SK-N-SH treated with all-trans-retinoic acid at 6 μM for 48 hours (cell line): ENCODE measurements at regions not wholly inside any gene's neighbourhood (a gene's known extent, or its start where the extent isn't known, plus 50 kb on each side); places are given as distances from the start of the nearest gene placed in this dataset.

Source experiments
- ATAC-seq: fragments of 200-7000 bp; cut with Tn5 transposase; 3 replicates; pipeline ENCODE4 v1.9.1; 2020; ENCODE audit warnings: mild to moderate bottlenecking, moderate library complexity
- ARNTL ChIP-seq: fragments of 450-650 bp; formaldehyde crosslinking; IDR thresholded peaks from 2 replicates; pipeline ENCODE4 v1.5.0; 2020; ENCODE audit warnings: low read depth, mild to moderate bottlenecking, moderate library complexity, borderline replicate concordance
- BACH2 ChIP-seq: fragments of 250-450 bp; sonication (Bioruptor Pico); IDR thresholded peaks from 2 replicates; pipeline ENCODE4 v1.9.0; 2021; ENCODE audit warnings: mild to moderate bottlenecking, borderline replicate concordance
- CREB5 ChIP-seq: fragments of 250-450 bp; sonication (Bioruptor Pico); IDR thresholded peaks from 2 replicates; pipeline ENCODE4 v1.5.1; 2020; ENCODE audit warnings: low read depth, mild to moderate bottlenecking, moderate library complexity
- CSDC2 ChIP-seq: fragments of 250-450 bp; sonication (Bioruptor Pico); IDR thresholded peaks from 2 replicates; pipeline ENCODE4 v1.5.0; 2020; ENCODE audit warnings: mild to moderate bottlenecking, moderate library complexity
- CSRNP3 ChIP-seq: fragments of 250-450 bp; sonication (Bioruptor Pico); IDR thresholded peaks from 2 replicates; pipeline ENCODE4 v1.5.1; 2021; ENCODE audit warnings: mild to moderate bottlenecking, moderate library complexity
- ESRRG ChIP-seq: fragments of 250-450 bp; sonication (Bioruptor Pico); IDR thresholded peaks from 2 replicates; pipeline ENCODE4 v1.6.1; 2021; ENCODE audit warnings: mild to moderate bottlenecking
- GLIS3 ChIP-seq: fragments of 250-450 bp; sonication (Bioruptor Pico); IDR thresholded peaks from 2 replicates; pipeline ENCODE4 v1.5.0; 2020; ENCODE audit warnings: mild to moderate bottlenecking, moderate library complexity
- ISL1 ChIP-seq: fragments of 250-450 bp; sonication (Bioruptor Pico); IDR thresholded peaks from 2 replicates; pipeline ENCODE4 v2.1.2; 2022; ENCODE audit warnings: mild to moderate bottlenecking, moderate library complexity
- OSR1 ChIP-seq: fragments of 250-450 bp; sonication (Bioruptor Pico); IDR thresholded peaks from 2 replicates; pipeline ENCODE4 v1.8.0; 2022; ENCODE audit warnings: moderate library complexity, mild to moderate bottlenecking, inconsistent platforms
- PATZ1 ChIP-seq: fragments of 250-450 bp; sonication (Bioruptor Pico); IDR thresholded peaks from 2 replicates; pipeline ENCODE4 v1.8.0; 2020; ENCODE audit warnings: mild to moderate bottlenecking, moderate library complexity, borderline replicate concordance
- POU6F1 ChIP-seq: fragments of 250-450 bp; sonication (Bioruptor Pico); IDR thresholded peaks from 2 replicates; pipeline ENCODE4 v1.8.0; 2021; ENCODE audit warnings: low read depth, mild to moderate bottlenecking, moderate library complexity, borderline replicate concordance
- PPARA ChIP-seq: fragments of 250-450 bp; sonication (Bioruptor Pico); IDR thresholded peaks from 2 replicates; pipeline ENCODE4 v1.5.0; 2020; ENCODE audit warnings: mild to moderate bottlenecking, borderline replicate concordance
- RARB ChIP-seq: fragments of 250-450 bp; sonication (Bioruptor Pico); IDR thresholded peaks from 2 replicates; pipeline ENCODE4 v1.8.0; 2021; ENCODE audit warnings: mild to moderate bottlenecking, moderate library complexity
- SNAI2 ChIP-seq: fragments of 250-450 bp; sonication (Bioruptor Pico); IDR thresholded peaks from 2 replicates; pipeline ENCODE4 v1.5.0; 2020; ENCODE audit warnings: mild to moderate bottlenecking, moderate library complexity
- TOX ChIP-seq: fragments of 250-450 bp; sonication (Bioruptor Pico); IDR thresholded peaks from 2 replicates; pipeline ENCODE4 v1.8.0; 2021; ENCODE audit warnings: mild to moderate bottlenecking, moderate library complexity, borderline replicate concordance
- TSHZ2 ChIP-seq: fragments of 250-450 bp; sonication (Bioruptor Pico); IDR thresholded peaks from 2 replicates; pipeline ENCODE4 v1.5.0; 2020; ENCODE audit warnings: mild to moderate bottlenecking, moderate library complexity
- ZFP30 ChIP-seq: fragments of 450-650 bp; formaldehyde crosslinking; IDR thresholded peaks from 2 replicates; pipeline ENCODE4 v1.5.0; 2022; ENCODE audit warnings: mild to moderate bottlenecking, moderate library complexity
- ZNF565 ChIP-seq: fragments of 450-650 bp; formaldehyde crosslinking; conservative IDR thresholded peaks from 2 replicates; pipeline ENCODE4 v1.5.0; 2020; ENCODE audit warnings: low read depth, mild to moderate bottlenecking, moderate library complexity
- ZNF70 ChIP-seq: fragments of 450-650 bp; formaldehyde crosslinking; IDR thresholded peaks from 2 replicates; pipeline ENCODE4 v1.5.0; 2020; ENCODE audit warnings: mild to moderate bottlenecking, moderate library complexity
- ZNF8 ChIP-seq: fragments of 450-650 bp; formaldehyde crosslinking; IDR thresholded peaks from 2 replicates; pipeline ENCODE4 v1.5.0; 2020; ENCODE audit warnings: mild to moderate bottlenecking, moderate library complexity

GRCh38 chr6:77362055-77362454 lies 101.2 kb downstream of the HTR1B start:
- no peak for ATAC-seq
- no peak for TF ChIP-seq ZNF8 (CRISPR knock-in tag)
- TF ChIP-seq GLIS3, result no peak

- TF ChIP-seq CSDC2 (no peak), ZFP30 (no peak), ESRRG (CRISPR knock-in tag) (no peak), PPARA (CRISPR knock-in tag) (no peak), CREB5 (no peak), TSHZ2 (CRISPR knock-in tag) (no peak), OSR1 (CRISPR knock-in tag) (no peak), ZNF70 (no peak), BACH2 (CRISPR knock-in tag) (no peak), PATZ1 (CRISPR knock-in tag) (no peak), RARB (CRISPR knock-in tag) (no peak), ZNF565 (CRISPR knock-in tag) (no peak), ARNTL (CRISPR knock-in tag) (no peak)
- ATAC-seq, result no peak
Observed at GRCh38 chr6:77361018-77361417, 102.3 kb downstream of the HTR1B start.

GRCh38 chr6:77356821-77357220 lies 106.5 kb downstream of the HTR1B start:
- no peak for TF ChIP-seq CSDC2
- no peak for TF ChIP-seq CREB5
- TF ChIP-seq GLIS3, result no peak
- TF ChIP-seq CSRNP3, result no peak
- TF ChIP-seq ESRRG (CRISPR knock-in tag), result no peak
- no peak for TF ChIP-seq ZFP30
- TF ChIP-seq ISL1 (CRISPR knock-in tag), result no peak
- TF ChIP-seq ZNF8 (CRISPR knock-in tag), result no peak
- TF ChIP-seq TOX (CRISPR knock-in tag), result no peak
- no peak for TF ChIP-seq OSR1 (CRISPR knock-in tag)
- no peak for TF ChIP-seq ZNF70
- no peak for TF ChIP-seq POU6F1 (CRISPR knock-in tag)
- no peak for TF ChIP-seq BACH2 (CRISPR knock-in tag)
- no peak for TF ChIP-seq ARNTL (CRISPR knock-in tag)
- no peak for TF ChIP-seq PATZ1 (CRISPR knock-in tag)
- TF ChIP-seq SNAI2 (CRISPR knock-in tag), result no peak
- TF ChIP-seq, all 23 proteins: peak for 0
- ATAC-seq, result no peak
